K562 (cell line): ENCODE measurements at regions not wholly inside any gene's neighbourhood (a gene's known extent, or its start where the extent isn't known, plus 50 kb on each side); places are given as distances from the start of the nearest gene placed in this dataset.
"Not testable (repeated sequence)": the region's sequence is repeated elsewhere in the genome, so short reads cannot be mapped to it uniquely, and the experiment has no call there.

Source experiments
- ATAC-seq: fragments of 200-7000 bp; cut with Tn5 transposase; 3 replicates; pipeline ENCODE4 v1.9.1; 2020; ENCODE audit warnings: moderate library complexity
- BruUV-seq: library from RNA; stranded (reverse); fragments of 400-500 nt; replicated peaks from 2 replicates; lab custom pipeline; 2021; lab: Mats Ljungman, UMichigan
- CTCF ChIA-PET: fragments of 300-600 bp; formaldehyde crosslinking; extraction: SDS; loops from one replicate; lab custom pipeline; 2021; ENCODE audit warnings: low intra/inter-chr PET ratio; lab: Yijun Ruan, JAX
- POLR2A ChIA-PET: fragments of 300-600, 350-650 bp; sonication (Branson Sonifier 250); formaldehyde crosslinking; extraction: SDS; loops from one replicate; lab custom pipeline; 2021; ENCODE audit warnings: antibody characterized with exemption, inconsistent platforms; lab: Yijun Ruan, JAX
- DNase-seq, 4 experiments: peaks; one replicate each; pipeline versions ENCODE4 v3.0.0 to v3.0.0-alpha.2; 2011 to 2018; ENCODE audit warnings: low spot score in 3 of 4, mixed read lengths in 3 of 4; ENCODE audit errors: extremely low read depth in 1 of 4
- FAIRE-seq: peaks from 2 replicates; lab custom pipeline; 2011; peaks lifted over from hg19 to GRCh38; lab: Jason Lieb, UNC
- H2AFZ ChIP-seq: 2 replicates; pipeline ENCODE4 v1.6.0; 2011; ENCODE audit warnings: low read depth, low read length, control low read depth, inconsistent platforms
- H3K27ac ChIP-seq: fragments of 200-600 bp; 3 replicates; pipeline ENCODE4 v1.8.0; 2011; ENCODE audit warnings: low read depth, mild to moderate bottlenecking, control low read depth, inconsistent platforms, low read length, moderate library complexity, mixed read lengths; ENCODE audit errors: extremely low read depth
- H3K27me3 ChIP-seq, 2 experiments: fragments of 300-600 bp in 1 of 2; 2 replicates in 1 of 2; 3 replicates in 1 of 2; pipeline versions ENCODE4 v1.6.0 to v1.8.0; 2011; ENCODE audit warnings: inconsistent platforms in 2 of 2, low read length in 2 of 2, mild to moderate bottlenecking in 1 of 2, mixed read lengths in 1 of 2, moderate library complexity in 1 of 2; ENCODE audit not compliant: control insufficient read depth in 2 of 2, insufficient read depth in 2 of 2
- H3K36me3 ChIP-seq: fragments of 300-600 bp; 3 replicates; pipeline ENCODE4 v1.8.0; 2011; ENCODE audit warnings: mild to moderate bottlenecking, low read length, inconsistent platforms; ENCODE audit not compliant: control insufficient read depth, insufficient read depth
- H3K4me1 ChIP-seq, 2 experiments: fragments of 200-600 bp in 1 of 2; replicated peaks in 1 of 2; 2 replicates in 1 of 2; 3 replicates in 1 of 2; pipeline versions ENCODE4 v1.5.1 to v1.8.0; 2011; ENCODE audit warnings: inconsistent platforms in 2 of 2, low read length in 2 of 2, mild to moderate bottlenecking in 1 of 2, mixed read lengths in 1 of 2, moderate library complexity in 1 of 2; ENCODE audit not compliant: control insufficient read depth in 2 of 2, insufficient read depth in 2 of 2
- H3K4me2 ChIP-seq: 2 replicates; pipeline ENCODE4 v1.6.1; 2011; ENCODE audit warnings: low read length, control low read depth, inconsistent platforms, mixed read lengths; ENCODE audit not compliant: insufficient read depth
- H3K4me3 ChIP-seq: fragments of 200-600 bp; sonication (generic), shearing (Covaris generic); 2 replicates; pipeline ENCODE4 v1.5.1; 2016; ENCODE audit warnings: control low read depth, inconsistent platforms
- H3K79me2 ChIP-seq: fragments of 200-600 bp; 3 replicates; pipeline ENCODE4 v1.8.0; 2011; ENCODE audit warnings: low read length, inconsistent platforms; ENCODE audit not compliant: control insufficient read depth, insufficient read depth
- H3K9ac ChIP-seq, 2 experiments: 2 replicates each; pipeline versions ENCODE4 v1.6.0 to v1.6.1; 2011; ENCODE audit warnings: low read depth in 2 of 2, low read length in 2 of 2, control low read depth in 1 of 2, inconsistent platforms in 1 of 2, mild to moderate bottlenecking in 1 of 2, mixed read lengths in 1 of 2; ENCODE audit not compliant: insufficient read depth in 1 of 2
- H3K9me1 ChIP-seq: one replicate; pipeline ENCODE4 v1.6.0; 2011; ENCODE audit warnings: inconsistent platforms, mild to moderate bottlenecking, low read length, moderate library complexity; ENCODE audit not compliant: control insufficient read depth, insufficient read depth
- H3K9me3 ChIP-seq: replicated peaks from 2 replicates; pipeline ENCODE4 v1.5.1; 2011; ENCODE audit warnings: low read depth, low read length, inconsistent platforms; ENCODE audit not compliant: control insufficient read depth, insufficient read depth
- H4K20me1 ChIP-seq: replicated peaks from 2 replicates; pipeline ENCODE4 v1.6.1; 2011; ENCODE audit warnings: low read length, inconsistent platforms, mixed read lengths; ENCODE audit not compliant: control insufficient read depth, insufficient read depth
- CTCF ChIP-seq, 3 experiments: IDR thresholded peaks in 2 of 3; conservative IDR thresholded peaks in 1 of 3; 2 replicates each; pipeline ENCODE4 v1.5.1; 2011 to 2012; ENCODE audit warnings: low read length in 3 of 3, mild to moderate bottlenecking in 3 of 3, control low read depth in 2 of 3, improper control_type of control experiment in 1 of 3, inconsistent platforms in 1 of 3, low read depth in 1 of 3, mixed read lengths in 1 of 3, moderate library complexity in 1 of 3; ENCODE audit not compliant: insufficient read depth in 2 of 3
- NR2C1 ChIP-seq, 2 experiments: fragments of 450-650 bp; IDR thresholded peaks; 2 replicates each; pipeline ENCODE4 v1.6.1; 2017; ENCODE audit warnings: mild to moderate bottlenecking in 2 of 2, antibody characterized with exemption in 1 of 2, inconsistent platforms in 1 of 2, missing compliant biosample characterization in 1 of 2, missing genetic modification characterization in 1 of 2
- RAD21 ChIP-seq, 2 experiments: fragments of 250-450 bp in 1 of 2; fragments of 450-650 bp in 1 of 2; sonication (Bioruptor Pico) in 1 of 2; formaldehyde crosslinking in 1 of 2; IDR thresholded peaks in 1 of 2; conservative IDR thresholded peaks in 1 of 2; 2 replicates each; pipeline versions ENCODE4 v1.4.0 to v1.8.0; 2020 to 2022; ENCODE audit warnings: mild to moderate bottlenecking in 2 of 2, moderate library complexity in 1 of 2
- THRB ChIP-seq: fragments of 450-650 bp; formaldehyde crosslinking; conservative IDR thresholded peaks from 2 replicates; pipeline ENCODE4 v1.4.0; 2022; ENCODE audit warnings: mild to moderate bottlenecking, missing genetic modification characterization
- WGBS: fragments of 100-300 bp; shearing (Covaris generic); methylation state at CpG from one replicate; pipeline ENCODE4 v1.1.6; 2016; ENCODE audit warnings: low coverage, mixed read lengths; ENCODE audit not compliant: insufficient coverage; ENCODE audit errors: missing lambda C conversion rate; 5-methylcytosine and 5-hydroxymethylcytosine counted together
- in situ Hi-C: fragments of 300-500 bp; cut with MboI; formaldehyde crosslinking; loops from 4 replicates; pipeline ENCODE4 v1.15.0; 2018; ENCODE audit warnings: inconsistent platforms, mixed read lengths
- intact Hi-C: fragments of 100-400 bp; cut with micrococcal nuclease; formaldehyde crosslinking; loops from 2 replicates; pipeline ENCODE4 v1.14.2; 2022

GRCh38 chr16:16593156-16593863, 214.4 kb downstream of the NPIPA7 start:
- H2AFZ ChIP-seq, H3K9me1 ChIP-seq, H3K9me3 ChIP-seq, H3K9ac ChIP-seq, in situ Hi-C loops, H3K4me1 ChIP-seq, H4K20me1 ChIP-seq, H3K27me3 ChIP-seq, H3K4me2 ChIP-seq, H3K36me3 ChIP-seq, POLR2A ChIA-PET, intact Hi-C loops, H3K4me3 ChIP-seq, BruUV-seq, CTCF ChIA-PET: not testable (repeated sequence)
- ATAC-seq: peak; percentile 77
- FAIRE-seq: peak; percentile 85
- TF ChIP-seq NR2C1 (IDR thresholded peaks at IDR 0.05) (peak; percentile 65; the same call in 1 of the 2 replicates), NR2C1 (tag; IDR thresholded peaks at IDR 0.05) (peak; percentile 47; the same call in 1 of the 2 replicates), THRB (0 out of 2 replicates have a peak, but pooled peaks have one; percentile 48), RAD21 (CRISPR knock-in tag; conservative IDR thresholded peaks at IDR 0.05 in 1 of 2, IDR thresholded peaks at IDR 0.05 in 1 of 2) (peak; percentile 36 to 53), CTCF (IDR thresholded peaks at IDR 0.05 in 2 of 3, conservative IDR thresholded peaks at IDR 0.05 in 1 of 3; ENCODE audit: insufficient read depth in 2 of 3, low read depth in 1 of 3, low read length in 3 of 3) (peak; percentile 16 to 63 (median 44); a peak in 4 of 6 replicates)
- peaks cover 23% of the 10 kb centered on the region for H3K79me2 ChIP-seq
- H3K27ac ChIP-seq: peak overlapping the region; percentile 58; the same call in 2 of the 3 replicates
- WGBS: 22% methylated on average over 7 of the region's 19 CpGs
- DNase-seq: peak in 1 of 4 experiments; percentile 20

- FAIRE-seq, CTCF ChIA-PET, H3K4me3 ChIP-seq, intact Hi-C loops, H2AFZ ChIP-seq, H3K36me3 ChIP-seq, POLR2A ChIA-PET, H3K9ac ChIP-seq, H3K4me1 ChIP-seq, H3K27me3 ChIP-seq, H3K9me1 ChIP-seq, H4K20me1 ChIP-seq, H3K9me3 ChIP-seq, ATAC-seq, in situ Hi-C loops, H3K27ac ChIP-seq, DNase-seq, H3K4me2 ChIP-seq: not testable (repeated sequence)
- 60% methylated on average over 1 of the region's 10 CpGs for WGBS
- peaks cover 23% of the 10 kb centered on the region for H3K79me2 ChIP-seq
- TSS peak; percentile 43 for BruUV-seq
Measured at GRCh38 chr16:16595029-16595718, 216.2 kb downstream of the NPIPA7 start.
